H1 (cell line): ENCODE measurements at regions not wholly inside any gene's neighbourhood (a gene's known extent, or its start where the extent isn't known, plus 50 kb on each side); places are given as distances from the start of the nearest gene placed in this dataset.

Experiments
- CBX8 ChIP-seq: fragments of 300-800, 300-1000 bp; sonication (generic); IDR thresholded peaks from 2 replicates; pipeline ENCODE4 v1.7.1; 2016; ENCODE audit warnings: low read depth, low read length, borderline replicate concordance
- EZH2 ChIP-seq: fragments of 200-600 bp; sonication (generic); IDR thresholded peaks from 2 replicates; pipeline ENCODE4 v1.7.1; 2012; ENCODE audit warnings: low read depth, mild to moderate bottlenecking, moderate library complexity, low read length, inconsistent platforms; ENCODE audit not compliant: severe bottlenecking
- MAFK ChIP-seq: IDR thresholded peaks from 2 replicates; pipeline ENCODE4 v1.6.1; 2012; ENCODE audit warnings: low read depth, mild to moderate bottlenecking, improper control_type of control experiment, low read length
- RFX5 ChIP-seq: IDR thresholded peaks from 2 replicates; pipeline ENCODE4 v1.6.1; 2011; ENCODE audit warnings: low read depth, low read length, improper control_type of control experiment, borderline replicate concordance
- SIX5 ChIP-seq: IDR thresholded peaks from 2 replicates; pipeline ENCODE4 v1.6.1; 2011; ENCODE audit warnings: mild to moderate bottlenecking, low read depth, low read length
- TAF1 ChIP-seq: IDR thresholded peaks from 2 replicates; pipeline ENCODE4 v1.6.1; 2011; ENCODE audit warnings: mild to moderate bottlenecking, low read depth, low read length
- YY1 ChIP-seq: IDR thresholded peaks from 2 replicates; pipeline ENCODE4 v1.6.1; 2011; ENCODE audit warnings: low read depth, mild to moderate bottlenecking, low read length
- TF ChIP-seq, protein P1 (sequence below), 3 experiments: IDR thresholded peaks; 1 replicate in 2 of 3; 2 replicates in 1 of 3; pipeline versions ENCODE4 v1.5.1 to v1.6.1; 2011; ENCODE audit warnings: low read length in 3 of 3, mild to moderate bottlenecking in 3 of 3, inconsistent platforms in 2 of 3, low read depth in 1 of 3, moderate library complexity in 1 of 3; ENCODE audit not compliant: insufficient read depth in 1 of 3; ENCODE audit errors: control extremely low read depth in 1 of 3

DNA sequence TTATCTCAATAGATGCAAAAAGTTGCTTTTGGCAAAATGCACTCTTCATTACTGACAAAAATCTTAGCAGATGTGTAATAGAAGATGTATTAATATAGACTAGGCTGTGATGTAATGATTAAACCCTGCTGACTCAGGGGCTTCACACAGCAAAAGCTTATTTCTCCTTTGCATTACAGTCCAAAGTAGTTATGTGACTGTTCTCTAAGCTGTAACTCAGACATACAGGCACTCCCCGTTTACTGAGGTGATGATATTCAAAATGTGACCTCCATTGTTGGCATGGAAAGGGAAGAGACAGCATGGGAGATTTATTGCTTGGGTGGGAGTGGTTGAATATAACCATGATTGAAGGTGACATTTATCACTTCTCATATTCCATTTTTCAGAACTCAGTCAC is 331.5 kb downstream of the SNAPC1 start:
- no peak for TF ChIP-seq SIX5
- TF ChIP-seq YY1: no peak
- TF ChIP-seq EZH2: no peak
- TF ChIP-seq CBX8: no peak
- TF ChIP-seq, protein P1, sequence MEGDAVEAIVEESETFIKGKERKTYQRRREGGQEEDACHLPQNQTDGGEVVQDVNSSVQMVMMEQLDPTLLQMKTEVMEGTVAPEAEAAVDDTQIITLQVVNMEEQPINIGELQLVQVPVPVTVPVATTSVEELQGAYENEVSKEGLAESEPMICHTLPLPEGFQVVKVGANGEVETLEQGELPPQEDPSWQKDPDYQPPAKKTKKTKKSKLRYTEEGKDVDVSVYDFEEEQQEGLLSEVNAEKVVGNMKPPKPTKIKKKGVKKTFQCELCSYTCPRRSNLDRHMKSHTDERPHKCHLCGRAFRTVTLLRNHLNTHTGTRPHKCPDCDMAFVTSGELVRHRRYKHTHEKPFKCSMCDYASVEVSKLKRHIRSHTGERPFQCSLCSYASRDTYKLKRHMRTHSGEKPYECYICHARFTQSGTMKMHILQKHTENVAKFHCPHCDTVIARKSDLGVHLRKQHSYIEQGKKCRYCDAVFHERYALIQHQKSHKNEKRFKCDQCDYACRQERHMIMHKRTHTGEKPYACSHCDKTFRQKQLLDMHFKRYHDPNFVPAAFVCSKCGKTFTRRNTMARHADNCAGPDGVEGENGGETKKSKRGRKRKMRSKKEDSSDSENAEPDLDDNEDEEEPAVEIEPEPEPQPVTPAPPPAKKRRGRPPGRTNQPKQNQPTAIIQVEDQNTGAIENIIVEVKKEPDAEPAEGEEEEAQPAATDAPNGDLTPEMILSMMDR (IDR thresholded peaks at IDR 0.05; ENCODE audit: control extremely low read depth in 1 of 3, insufficient read depth in 1 of 3, low read depth in 1 of 3, low read length in 3 of 3): no peak
- TF ChIP-seq RFX5: no peak
- no peak for TF ChIP-seq TAF1
- TF ChIP-seq MAFK: no peak
